ENCODE measurements at regions not wholly inside any gene's neighbourhood (a gene's known extent, or its start where the extent isn't known, plus 50 kb on each side); places are given as distances from the start of the nearest gene placed in this dataset.

GRCh38 chr16:51960931-51961330, 586.0 kb downstream of the TOX3 start:
- no peak for DNase-seq

- no peak for DNase-seq
These were observed 593.5 kb downstream of the TOX3 start for GRCh38 chr16:51953286-51953985.

- DNase-seq, result no peak
These were observed 594.4 kb downstream of the TOX3 start for GRCh38 chr16:51952500-51952899.

- no peak for DNase-seq
These were observed 595.2 kb downstream of the TOX3 start for GRCh38 chr16:51951668-51952298.

GRCh38 chr16:51950118-51950780, 596.7 kb downstream of the TOX3 start:
- DNase-seq, result no peak

GRCh38 chr16:51949282-51949681, 597.7 kb downstream of the TOX3 start:
- DNase-seq, result no peak

- DNase-seq, result no peak
These were observed 605.5 kb downstream of the TOX3 start for GRCh38 chr16:51941412-51941811.

- no peak for DNase-seq
These were observed 606.8 kb downstream of the TOX3 start for GRCh38 chr16:51940183-51940582.

- peak in 1 of 2 experiments; percentile 1 for DNase-seq
These were observed 607.5 kb downstream of the TOX3 start for GRCh38 chr16:51939378-51939871.

- no peak for DNase-seq
These were observed 608.1 kb downstream of the TOX3 start for GRCh38 chr16:51938861-51939260.

GRCh38 chr16:51937771-51938170, 609.2 kb downstream of the TOX3 start:
- DNase-seq, result no peak

GRCh38 chr16:51936846-51937245, 610.1 kb downstream of the TOX3 start:
- DNase-seq, result no peak

- DNase-seq, result no peak
These were observed 614.6 kb downstream of the TOX3 start for GRCh38 chr16:51932317-51932716.

- DNase-seq, result no peak
These were observed 615.3 kb downstream of the TOX3 start for GRCh38 chr16:51931653-51932052.

- no peak for DNase-seq
These were observed 622.2 kb downstream of the TOX3 start for GRCh38 chr16:51924744-51925143.

GRCh38 chr16:51922476-51922875, 624.5 kb downstream of the TOX3 start:
- DNase-seq, result no peak

- DNase-seq, result no peak
These were observed 627.2 kb downstream of the TOX3 start for GRCh38 chr16:51919736-51920135.

GRCh38 chr16:51916814-51917213, 630.1 kb downstream of the TOX3 start:
- DNase-seq, result no peak

- DNase-seq, result no peak
These were observed 630.7 kb downstream of the TOX3 start for GRCh38 chr16:51916231-51916630.

- no peak for DNase-seq
These were observed 639.3 kb downstream of the TOX3 start for GRCh38 chr16:51907680-51908079.

- DNase-seq, result no peak
These were observed 646.6 kb downstream of the TOX3 start for GRCh38 chr16:51900221-51900780.

- no peak for DNase-seq
These were observed 648.1 kb downstream of the TOX3 start for GRCh38 chr16:51898872-51899271.

- no peak for DNase-seq
These were observed 650.9 kb downstream of the TOX3 start for GRCh38 chr16:51896013-51896412.
